ENCODE measurements at regions not wholly inside any gene's neighbourhood (a gene's known extent, or its start where the extent isn't known, plus 50 kb on each side); places are given as distances from the start of the nearest gene placed in this dataset.

DNA sequence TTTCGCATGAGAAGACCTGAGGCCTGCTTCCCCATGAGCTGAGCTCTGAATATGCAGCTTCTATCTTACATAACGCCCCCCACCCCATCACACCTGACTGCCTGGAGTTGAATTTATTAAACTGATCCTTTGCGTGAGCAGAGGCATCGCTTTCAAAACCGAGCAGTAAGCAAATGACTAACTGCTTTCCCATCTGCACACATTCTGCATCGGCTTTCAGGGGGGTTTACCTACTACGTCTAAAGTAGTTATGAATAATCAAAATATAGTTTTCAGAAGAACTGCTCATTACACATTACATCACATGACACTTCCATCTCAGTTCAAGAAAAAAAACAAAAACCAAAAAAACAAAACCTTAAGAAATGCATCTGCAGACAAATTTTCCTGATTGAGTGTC is 54.7 kb upstream of the EGR2 start:
- no peak for DNase-seq (ENCODE audit: low spot score)

- no peak for DNase-seq (ENCODE audit: low spot score)
Observed at GRCh38 chr10:62869958-62870357, 53.8 kb upstream of the EGR2 start.

DNA sequence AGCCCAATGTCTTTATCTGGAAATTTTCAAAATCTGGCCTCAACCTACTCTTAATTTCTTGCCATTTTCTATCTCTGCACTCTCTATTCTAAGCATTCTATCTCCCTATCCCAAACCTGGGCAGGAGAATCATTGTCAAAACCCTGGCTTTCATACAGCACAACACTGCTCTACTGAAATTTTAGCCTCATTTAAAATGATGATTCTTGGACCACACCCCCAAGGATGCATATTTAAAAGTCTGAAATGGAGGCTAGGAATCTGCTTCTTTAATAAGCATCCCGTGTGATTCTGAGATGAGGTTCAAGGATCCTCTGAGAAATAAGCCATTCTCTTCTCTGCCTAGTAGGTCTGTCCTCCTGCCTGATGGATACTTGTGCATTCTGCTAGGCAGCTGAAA is 50.8 kb upstream of the EGR2 start:
- DNase-seq (ENCODE audit: low spot score) = no peak

DNA sequence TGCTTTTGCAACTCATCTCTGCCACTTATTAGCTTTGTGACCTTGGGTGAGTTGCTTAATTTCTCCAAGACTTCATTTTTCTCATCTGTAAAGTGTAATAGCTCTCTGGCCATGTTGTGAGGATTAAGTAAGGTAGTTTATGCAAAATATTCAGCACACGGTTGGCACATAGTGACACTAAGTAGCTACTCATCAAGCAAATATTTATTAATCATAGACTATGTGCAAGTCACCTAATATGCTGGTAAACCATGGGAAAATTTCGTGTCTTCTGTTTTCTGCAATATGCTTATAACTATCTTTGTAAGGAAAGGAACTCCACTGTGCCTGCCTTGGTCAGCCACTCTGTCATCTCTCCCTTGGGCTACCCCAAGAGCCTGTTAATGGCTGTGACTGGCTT is 50.3 kb upstream of the EGR2 start:
- DNase-seq (ENCODE audit: low spot score) = no peak
